Middle frontal gyrus (tissue), 1 donor: ENCODE measurements at regions not wholly inside any gene's neighbourhood (a gene's known extent, or its start where the extent isn't known, plus 50 kb on each side); places are given as distances from the start of the nearest gene placed in this dataset.
"Not testable (repeated sequence)": the region's sequence is repeated elsewhere in the genome, so short reads cannot be mapped to it uniquely, and the experiment has no call there.

ENCODE experiments used
- DNase-seq: peaks from one replicate; pipeline ENCODE4 v3.0.0-alpha.2; 2015; ENCODE audit warnings: low spot score; ENCODE audit errors: extremely low spot score

- no peak for DNase-seq
Measured at GRCh38 chr5:105331558-105331957, 1769.0 kb upstream of the NUDT12 start.

GRCh38 chr5:105330185-105330584, 1767.6 kb upstream of the NUDT12 start:
- DNase-seq: no peak

GRCh38 chr5:105304859-105305258, 1742.3 kb upstream of the NUDT12 start:
- DNase-seq: no peak

DNA sequence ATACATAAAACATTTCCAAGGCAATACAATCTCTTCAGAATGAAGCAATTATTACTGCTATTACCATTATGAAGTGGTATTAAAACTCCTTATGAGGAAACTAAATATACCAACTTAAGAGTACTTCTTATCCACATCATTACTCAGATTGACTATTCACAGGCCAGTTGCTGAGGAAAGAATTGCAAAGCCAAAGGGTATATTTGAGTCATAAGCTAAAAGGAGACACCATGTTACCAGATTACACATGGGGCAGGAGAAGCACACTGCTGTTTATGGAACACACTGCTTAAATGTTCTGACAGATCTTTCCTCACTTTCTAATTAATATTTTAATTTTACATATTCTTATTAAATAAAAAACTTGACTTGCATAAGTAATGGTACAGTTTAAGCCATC, 1726.4 kb upstream of the NUDT12 start:
- DNase-seq: no peak

GRCh38 chr5:105283134-105283533, 1720.5 kb upstream of the NUDT12 start:
- DNase-seq: no peak

GRCh38 chr5:105274079-105274478, 1711.5 kb upstream of the NUDT12 start:
- DNase-seq: no peak

GRCh38 chr5:105263515-105263914, 1700.9 kb upstream of the NUDT12 start:
- no peak for DNase-seq

- DNase-seq: no peak
Measured at GRCh38 chr5:105259581-105260217, 1697.1 kb upstream of the NUDT12 start.

- no peak for DNase-seq
Measured at GRCh38 chr5:105238561-105238960, 1676.0 kb upstream of the NUDT12 start.

GRCh38 chr5:105230516-105231157, 1668.0 kb upstream of the NUDT12 start:
- no peak for DNase-seq

GRCh38 chr5:105218018-105218417, 1655.4 kb upstream of the NUDT12 start:
- no peak for DNase-seq

DNA sequence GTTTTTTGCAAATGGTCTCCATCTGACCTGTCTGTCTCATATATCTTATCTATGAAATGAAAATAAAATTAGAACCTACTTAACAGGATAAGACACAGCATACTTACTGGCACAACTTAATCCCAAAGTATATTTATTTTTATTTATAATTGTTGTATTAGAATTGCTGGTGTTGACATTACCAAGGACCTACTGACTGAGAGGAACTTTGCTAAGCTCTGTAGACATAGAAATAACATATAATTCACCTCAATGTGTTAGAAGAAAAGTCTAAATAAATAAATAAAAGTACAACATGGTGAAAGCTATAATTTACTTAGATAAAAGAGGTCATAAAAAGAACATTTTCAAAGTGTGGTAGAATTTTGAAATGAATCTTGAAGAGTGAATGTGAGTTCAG, 1650.5 kb upstream of the NUDT12 start:
- DNase-seq: no peak

DNA sequence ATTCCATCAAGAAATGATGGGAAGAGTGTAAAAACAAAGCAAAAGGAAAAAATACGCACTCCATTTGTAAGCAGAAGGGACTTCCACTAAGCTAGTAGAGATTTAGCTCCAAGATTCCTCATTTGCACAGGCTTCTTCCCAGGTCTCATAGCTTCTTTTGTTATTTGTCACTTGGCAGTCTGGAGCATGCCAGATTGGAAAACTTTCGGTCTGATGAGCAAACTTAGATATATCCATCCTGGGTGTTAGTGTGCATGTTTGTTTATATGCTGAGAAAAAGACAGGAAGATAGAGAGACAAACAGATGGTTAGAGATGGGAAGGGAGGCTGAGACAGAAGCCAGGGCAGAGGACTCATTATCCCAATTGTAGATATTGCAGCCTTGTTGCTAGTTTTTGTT, 1644.5 kb upstream of the NUDT12 start:
- DNase-seq: no peak

GRCh38 chr5:105197531-105197930, 1634.9 kb upstream of the NUDT12 start:
- no peak for DNase-seq

DNA sequence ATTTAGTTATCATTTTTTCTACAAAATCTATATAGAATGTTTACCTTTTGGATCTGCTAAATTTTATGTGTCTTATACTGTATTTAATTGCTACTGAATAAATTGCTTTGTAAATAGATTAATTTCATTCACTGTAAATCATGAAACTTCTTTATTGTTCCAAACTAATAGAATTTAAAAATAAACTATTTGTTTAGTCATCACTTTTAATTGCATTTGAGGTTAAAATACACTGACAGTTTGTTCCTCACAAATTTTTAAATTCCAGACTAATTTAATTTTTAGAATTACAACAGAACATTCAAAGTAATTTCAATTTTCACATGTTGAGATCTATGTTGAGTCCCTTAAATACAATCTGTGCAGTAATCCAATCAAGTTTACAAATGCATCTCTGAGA, 1633.2 kb upstream of the NUDT12 start:
- DNase-seq: no peak

- DNase-seq: no peak
Measured at GRCh38 chr5:105172918-105173317, 1610.3 kb upstream of the NUDT12 start.

DNA sequence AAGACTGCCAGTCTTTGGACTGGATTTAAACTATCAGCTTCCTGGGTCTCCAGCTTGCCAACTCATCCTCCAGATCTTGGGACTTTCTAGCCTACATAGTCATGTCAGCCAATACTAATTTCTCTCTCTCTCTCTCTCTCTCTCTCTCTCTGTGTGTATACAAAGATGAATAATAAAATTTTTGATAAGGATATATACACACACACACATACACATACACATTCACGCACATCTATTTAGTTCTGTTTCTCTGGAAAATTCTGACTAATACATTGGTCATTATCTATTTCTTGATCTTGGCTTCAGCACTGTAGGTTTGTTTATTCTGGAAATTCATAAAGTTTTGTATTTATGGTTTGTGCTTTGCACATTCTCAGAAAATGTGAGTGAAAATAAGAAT, 1606.2 kb upstream of the NUDT12 start:
- no peak for DNase-seq

DNA sequence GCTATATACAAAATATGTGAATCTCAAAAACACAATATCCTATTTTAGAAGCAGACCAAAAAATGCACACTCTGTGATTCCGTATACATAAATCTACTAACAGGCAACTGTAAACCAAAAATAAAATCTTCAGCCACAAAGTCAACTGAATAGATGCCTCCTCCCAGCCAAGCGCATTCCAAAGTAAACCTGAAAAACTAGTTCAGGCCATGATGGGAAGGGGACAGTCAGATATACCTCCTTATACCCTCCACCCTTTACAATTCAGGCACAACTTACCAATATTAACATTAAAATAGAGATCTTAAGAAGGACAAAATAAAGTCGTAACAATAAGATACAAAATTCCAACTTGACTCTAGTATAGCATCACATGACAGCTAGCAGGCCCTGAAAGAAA, 1604.5 kb upstream of the NUDT12 start:
- no peak for DNase-seq

- no peak for DNase-seq
Measured at GRCh38 chr5:105163547-105163946, 1601.0 kb upstream of the NUDT12 start.

DNA sequence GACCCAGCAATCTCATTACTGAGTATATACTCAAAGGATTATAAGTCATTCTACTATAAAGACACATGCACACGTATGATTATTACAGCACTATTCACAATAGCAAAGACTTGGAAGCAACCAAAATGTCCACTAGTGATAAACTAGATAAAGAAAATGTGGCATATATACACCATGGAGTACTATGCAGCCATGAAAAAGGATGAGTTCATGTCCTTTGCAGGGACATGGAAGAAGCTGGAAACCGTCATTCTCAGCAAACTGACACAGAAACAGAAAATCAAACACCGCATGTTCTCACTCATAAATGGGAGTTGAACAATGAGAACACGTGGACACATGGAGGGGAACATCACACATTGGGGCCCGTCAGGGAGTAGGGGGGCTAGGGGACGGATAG, 1600.0 kb upstream of the NUDT12 start:
- DNase-seq: not testable (repeated sequence)

DNA sequence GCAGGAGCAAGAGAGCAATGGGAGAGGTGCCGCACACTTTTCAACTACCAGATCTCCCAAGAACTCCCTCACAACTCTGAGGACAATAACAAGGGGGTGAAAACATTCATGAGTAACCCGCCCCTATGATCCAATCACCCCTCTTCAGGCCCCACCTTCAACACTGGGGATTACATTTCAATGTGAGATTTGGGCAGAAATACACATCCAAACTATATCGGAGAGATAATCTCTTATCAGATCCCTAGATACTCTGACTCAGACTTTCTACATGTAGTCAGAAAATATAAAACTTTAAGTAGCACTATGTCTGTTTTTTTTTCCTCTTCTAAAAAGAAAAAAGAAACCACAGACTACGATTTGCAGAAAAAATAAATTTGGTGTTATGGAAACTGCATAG, 1595.9 kb upstream of the NUDT12 start:
- no peak for DNase-seq

GRCh38 chr5:105150323-105150722, 1587.7 kb upstream of the NUDT12 start:
- DNase-seq: no peak

DNA sequence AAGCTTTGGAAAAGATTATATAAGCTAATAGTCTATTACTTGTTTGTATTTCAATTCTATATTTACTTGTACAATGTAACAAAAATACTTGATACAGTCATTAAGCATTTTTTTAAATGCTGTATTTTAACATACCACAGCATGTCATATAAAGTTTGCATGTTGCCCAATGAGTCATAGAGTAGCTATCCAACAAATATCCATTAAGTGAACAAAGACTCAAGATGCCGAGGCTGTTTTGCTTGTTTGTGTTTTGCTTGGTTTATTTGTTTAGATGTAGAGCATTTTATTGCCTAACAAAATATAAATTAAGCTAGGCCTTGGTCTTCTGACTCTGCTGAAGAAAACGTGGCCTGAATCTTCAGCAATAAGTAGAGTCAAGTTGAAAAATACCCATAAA, 1584.3 kb upstream of the NUDT12 start:
- DNase-seq: no peak
